Prostate gland (tissue), 2 donors: ENCODE measurements at regions not wholly inside any gene's neighbourhood (a gene's known extent, or its start where the extent isn't known, plus 50 kb on each side); places are given as distances from the start of the nearest gene placed in this dataset.

ENCODE experiments used
- DNase-seq: peaks from one replicate; pipeline ENCODE4 v3.0.0-alpha.2; 2019; ENCODE audit warnings: low spot score
- H3K27ac ChIP-seq, 2 donors: fragments of 200-600 bp; sonication (generic); 2 replicates each; pipeline ENCODE4 v1.5.1; 2017 to 2019
- H3K27me3 ChIP-seq: fragments of 200-600 bp; sonication (generic); replicated peaks from 2 replicates; pipeline ENCODE4 v1.5.1; 2019; ENCODE audit not compliant: insufficient read depth
- H3K36me3 ChIP-seq, 2 donors: fragments of 200-600 bp; sonication (generic); 1 replicate in 1 of 2; 2 replicates in 1 of 2; pipeline versions ENCODE4 v1.5.1 to v1.8.1; 2017 to 2019
- H3K4me1 ChIP-seq: fragments of 200-600 bp; sonication (generic); replicated peaks from 2 replicates; pipeline ENCODE4 v1.5.1; 2019
- H3K4me3 ChIP-seq, 2 donors: fragments of 200-600 bp; sonication (generic); 2 replicates each; pipeline ENCODE4 v1.5.1; 2017 to 2019
- H3K9me3 ChIP-seq: fragments of 200-600 bp; sonication (generic); 2 replicates; pipeline ENCODE4 v1.5.1; 2017
- POLR2A ChIP-seq: fragments of 450-650 bp; IDR thresholded peaks from one replicate; pipeline ENCODE4 v1.6.1; 2016; ENCODE audit warnings: antibody characterized with exemption, mild to moderate bottlenecking
- POLR2AphosphoS5 ChIP-seq: sonication (generic); formaldehyde crosslinking; IDR thresholded peaks from one replicate; pipeline ENCODE4 v1.6.1; 2017; ENCODE audit warnings: antibody characterized with exemption
- WGBS: methylation state at CpG from one replicate; pipeline ENCODE4 v1.1.5; 2018; 5-methylcytosine and 5-hydroxymethylcytosine counted together
- intact Hi-C: fragments of 100-400 bp; cut with DNase I; formaldehyde crosslinking; loops from one replicate; pipeline ENCODE4 v1.14.2; 2022
- TF ChIP-seq, protein P1 (sequence below), 4 experiments: fragments of 200-600 bp in 2 of 4; fragments of 450-650 bp in 2 of 4; sonication (generic) in 2 of 4; IDR thresholded peaks; 1 replicate in 3 of 4; 2 replicates in 1 of 4; pipeline ENCODE4 v1.5.1; 2016 to 2019; ENCODE audit warnings: antibody characterized with exemption in 4 of 4, mild to moderate bottlenecking in 2 of 4, moderate library complexity in 2 of 4

DNA sequence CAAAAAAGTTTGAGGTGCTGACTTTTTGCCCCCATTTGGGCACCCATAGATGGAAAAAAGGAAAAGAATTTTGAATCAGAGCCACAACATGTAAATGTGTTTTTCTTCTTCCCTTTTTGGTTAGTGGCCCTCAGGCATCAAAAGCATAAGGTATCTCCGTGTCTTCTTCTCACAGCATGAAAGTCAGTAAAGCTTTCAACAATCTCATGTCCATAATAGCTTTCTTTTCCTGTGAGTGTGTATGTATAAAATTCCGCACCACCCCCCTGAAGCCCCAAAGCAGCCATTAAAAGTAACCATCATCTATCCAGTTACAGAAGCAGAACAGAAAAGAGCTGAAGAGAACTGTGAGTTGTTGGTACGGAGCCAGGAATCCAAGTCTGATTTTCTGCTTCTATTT lies 1539.7 kb upstream of the ACVR2A start:
- Histone ChIP-seq H3K27me3 (no peaks in the 10 kb centered on the region), H3K4me1 (no peaks in the 10 kb centered on the region), H3K9me3 (no peaks in the 10 kb centered on the region), H3K36me3 (no peaks in the 10 kb centered on the region), H3K4me3 (no peak overlapping the region), H3K27ac (no peak overlapping the region)
- no peak for DNase-seq
- intact Hi-C loops, result no loop called here
- TF ChIP-seq, protein P1, sequence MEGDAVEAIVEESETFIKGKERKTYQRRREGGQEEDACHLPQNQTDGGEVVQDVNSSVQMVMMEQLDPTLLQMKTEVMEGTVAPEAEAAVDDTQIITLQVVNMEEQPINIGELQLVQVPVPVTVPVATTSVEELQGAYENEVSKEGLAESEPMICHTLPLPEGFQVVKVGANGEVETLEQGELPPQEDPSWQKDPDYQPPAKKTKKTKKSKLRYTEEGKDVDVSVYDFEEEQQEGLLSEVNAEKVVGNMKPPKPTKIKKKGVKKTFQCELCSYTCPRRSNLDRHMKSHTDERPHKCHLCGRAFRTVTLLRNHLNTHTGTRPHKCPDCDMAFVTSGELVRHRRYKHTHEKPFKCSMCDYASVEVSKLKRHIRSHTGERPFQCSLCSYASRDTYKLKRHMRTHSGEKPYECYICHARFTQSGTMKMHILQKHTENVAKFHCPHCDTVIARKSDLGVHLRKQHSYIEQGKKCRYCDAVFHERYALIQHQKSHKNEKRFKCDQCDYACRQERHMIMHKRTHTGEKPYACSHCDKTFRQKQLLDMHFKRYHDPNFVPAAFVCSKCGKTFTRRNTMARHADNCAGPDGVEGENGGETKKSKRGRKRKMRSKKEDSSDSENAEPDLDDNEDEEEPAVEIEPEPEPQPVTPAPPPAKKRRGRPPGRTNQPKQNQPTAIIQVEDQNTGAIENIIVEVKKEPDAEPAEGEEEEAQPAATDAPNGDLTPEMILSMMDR (IDR thresholded peaks at IDR 0.05), result no peak
- TF ChIP-seq POLR2AphosphoS5 (no peak), POLR2A (no peak)
- WGBS, result 83% methylated on average over 3 of the region's 3 CpGs

GRCh38 chr2:146301287-146301686 lies 1543.5 kb upstream of the ACVR2A start:
- H3K9me3 ChIP-seq, result no peaks in the 10 kb centered on the region
- intact Hi-C loops, result no loop called here
- H3K27ac ChIP-seq, result no peak overlapping the region
- no peaks in the 10 kb centered on the region for H3K27me3 ChIP-seq
- 94% methylated on average over 2 of the region's 2 CpGs for WGBS
- DNase-seq, result no peak
- H3K4me3 ChIP-seq, result no peak overlapping the region
- H3K36me3 ChIP-seq, result no peaks in the 10 kb centered on the region
- H3K4me1 ChIP-seq, result no peaks in the 10 kb centered on the region
- no peak for TF ChIP-seq POLR2AphosphoS5
- TF ChIP-seq POLR2A, result no peak
- TF ChIP-seq, protein P1 (IDR thresholded peaks at IDR 0.05), result no peak

- TF ChIP-seq POLR2A (no peak), POLR2AphosphoS5 (no peak)
- TF ChIP-seq, protein P1 (IDR thresholded peaks at IDR 0.05), result no peak
- H3K4me3 ChIP-seq, result no peak overlapping the region
- no peak for DNase-seq
- WGBS, result 100% methylated on average over 1 of the region's 1 CpG
- no peak overlapping the region for H3K27ac ChIP-seq
- no peaks in the 10 kb centered on the region for H3K4me1 ChIP-seq
- no peaks in the 10 kb centered on the region for H3K36me3 ChIP-seq
- no peaks in the 10 kb centered on the region for H3K9me3 ChIP-seq
- intact Hi-C loops, result no loop called here
- no peaks in the 10 kb centered on the region for H3K27me3 ChIP-seq
These were observed 1549.7 kb upstream of the ACVR2A start for GRCh38 chr2:146295080-146295670.

DNA sequence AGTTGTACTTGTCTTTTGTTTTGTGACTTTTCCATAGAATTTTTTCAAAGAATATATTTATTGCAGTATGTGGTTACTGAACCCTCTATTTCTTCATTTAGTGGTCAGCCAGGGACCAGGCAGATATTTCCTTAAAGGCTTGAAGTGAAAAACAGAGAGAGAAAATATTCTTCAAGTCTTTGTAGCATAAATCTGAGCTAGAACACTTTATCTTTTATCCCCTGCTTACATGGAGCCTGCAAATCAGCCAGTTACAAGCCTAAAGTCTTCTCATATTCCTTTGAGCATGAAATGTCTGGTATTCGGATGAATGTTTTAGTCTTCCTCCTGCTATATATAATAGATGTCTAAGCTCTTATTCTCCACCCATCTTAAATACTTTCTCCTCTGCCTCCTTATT lies 1557.5 kb upstream of the ACVR2A start:
- TF ChIP-seq POLR2A, result no peak
- TF ChIP-seq POLR2AphosphoS5, result no peak
- TF ChIP-seq, protein P1 (IDR thresholded peaks at IDR 0.05), result no peak
- no peaks in the 10 kb centered on the region for H3K36me3 ChIP-seq
- intact Hi-C loops, result no loop called here
- H3K4me3 ChIP-seq, result no peak overlapping the region
- no peaks in the 10 kb centered on the region for H3K4me1 ChIP-seq
- H3K9me3 ChIP-seq, result no peaks in the 10 kb centered on the region
- no peaks in the 10 kb centered on the region for H3K27me3 ChIP-seq
- H3K27ac ChIP-seq, result no peak overlapping the region
- WGBS, result 91% methylated on average over 1 of the region's 1 CpG
- no peak for DNase-seq

DNA sequence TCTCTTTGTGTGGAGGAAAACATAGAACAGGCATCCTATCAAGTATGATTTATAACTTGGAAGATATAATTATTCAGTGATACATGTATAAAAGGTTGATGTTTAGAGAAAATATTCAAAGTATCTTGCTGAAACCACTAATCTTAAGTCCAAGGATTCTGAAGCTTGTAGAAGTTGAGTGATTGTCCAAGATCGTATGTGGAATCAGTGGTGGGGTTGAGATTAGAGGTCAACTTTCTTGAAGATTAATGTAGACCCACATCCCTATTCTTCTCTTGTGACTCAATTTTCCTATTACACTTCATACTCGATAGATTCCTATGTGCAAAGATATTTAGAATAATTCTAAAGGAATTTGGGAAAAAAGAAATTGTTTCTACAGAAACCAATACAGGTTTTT lies 1565.9 kb upstream of the ACVR2A start:
- intact Hi-C loops, result no loop called here
- Histone ChIP-seq H3K36me3 (no peaks in the 10 kb centered on the region), H3K27me3 (no peaks in the 10 kb centered on the region), H3K27ac (no peak overlapping the region), H3K4me3 (no peak overlapping the region), H3K9me3 (no peaks in the 10 kb centered on the region), H3K4me1 (no peaks in the 10 kb centered on the region)
- DNase-seq, result no peak
- WGBS, result 95% methylated on average over 2 of the region's 2 CpGs
- TF ChIP-seq, protein P1 (IDR thresholded peaks at IDR 0.05), result no peak
- TF ChIP-seq POLR2AphosphoS5 (no peak), POLR2A (no peak)
